GM23338 (cell line): ENCODE measurements at regions not wholly inside any gene's neighbourhood (a gene's known extent, or its start where the extent isn't known, plus 50 kb on each side); places are given as distances from the start of the nearest gene placed in this dataset.

ENCODE experiments used
- ATAC-seq: fragments of 200-7000 bp; cut with Tn5 transposase; 3 replicates; pipeline ENCODE4 v1.9.1; 2020
- DNase-seq: peaks from one replicate; pipeline ENCODE4 v3.0.0-alpha.2; 2015; ENCODE audit warnings: low spot score
- H2AFZ ChIP-seq: fragments of 200-600 bp; sonication (generic); 2 replicates; pipeline ENCODE4 v1.8.0; 2016; ENCODE audit warnings: antibody characterized with exemption, mild to moderate bottlenecking, moderate library complexity
- H3F3A ChIP-seq: fragments of 200-600 bp; sonication (generic); replicated peaks from 2 replicates; pipeline ENCODE4 v1.8.0; 2017; ENCODE audit warnings: antibody characterized with exemption, mixed run types, low read depth
- H3K27ac ChIP-seq: fragments of 200-600 bp; sonication (generic); 2 replicates; pipeline ENCODE4 v1.6.1; 2016; ENCODE audit warnings: low read depth
- H3K27me3 ChIP-seq: fragments of 200-600 bp; sonication (generic); 2 replicates; pipeline ENCODE4 v1.8.0; 2016; ENCODE audit warnings: mild to moderate bottlenecking, mixed run types, moderate library complexity; ENCODE audit not compliant: insufficient read depth
- H3K36me3 ChIP-seq: fragments of 200-600 bp; sonication (generic); 2 replicates; pipeline ENCODE4 v1.8.0; 2016; ENCODE audit warnings: mild to moderate bottlenecking; ENCODE audit not compliant: insufficient read depth
- H3K4me1 ChIP-seq: fragments of 200-600 bp; sonication (generic); 2 replicates; pipeline ENCODE4 v1.8.0; 2016; ENCODE audit warnings: mild to moderate bottlenecking, moderate library complexity; ENCODE audit not compliant: insufficient read depth
- H3K4me2 ChIP-seq: fragments of 200-600 bp; sonication (generic); 2 replicates; pipeline ENCODE4 v1.7.1; 2017; ENCODE audit warnings: mixed run types
- H3K4me3 ChIP-seq: fragments of 200-600 bp; sonication (generic); 2 replicates; pipeline ENCODE4 v1.6.1; 2016; ENCODE audit warnings: mixed run types
- H3K79me2 ChIP-seq: fragments of 200-600 bp; sonication (generic); replicated peaks from 2 replicates; pipeline ENCODE4 v1.8.0; 2017; ENCODE audit warnings: mild to moderate bottlenecking; ENCODE audit not compliant: insufficient read depth
- H3K9me2 ChIP-seq: fragments of 200-600 bp; sonication (generic); 2 replicates; pipeline ENCODE4 v1.8.0; 2017; ENCODE audit not compliant: insufficient read depth
- H4K20me1 ChIP-seq: fragments of 200-600 bp; sonication (generic); replicated peaks from 2 replicates; pipeline ENCODE4 v1.8.0; 2017; ENCODE audit warnings: mild to moderate bottlenecking; ENCODE audit not compliant: insufficient read depth
- H3K27ac Mint-ChIP-seq: 2 replicates; pipeline ENCODE4 v1.8.0; 2020; ENCODE audit warnings: inconsistent platforms, mild to moderate bottlenecking, moderate library complexity, mixed read lengths
- H3K27me3 Mint-ChIP-seq: 3 replicates; pipeline ENCODE4 v1.8.0; 2022; ENCODE audit warnings: low read depth, mild to moderate bottlenecking, moderate library complexity, mixed read lengths, inconsistent platforms; ENCODE audit not compliant: insufficient read depth, poor library complexity
- H3K36me3 Mint-ChIP-seq: 3 replicates; pipeline ENCODE4 v1.8.0; 2021; ENCODE audit warnings: low read depth, mild to moderate bottlenecking, inconsistent platforms, moderate library complexity, mixed read lengths
- H3K4me1 Mint-ChIP-seq: 3 replicates; pipeline ENCODE4 v1.8.0; 2020; ENCODE audit warnings: mild to moderate bottlenecking, inconsistent platforms, mixed read lengths
- H3K4me3 Mint-ChIP-seq: 3 replicates; pipeline ENCODE4 v1.8.0; 2021; ENCODE audit warnings: moderate library complexity, mild to moderate bottlenecking, inconsistent platforms, mixed read lengths
- H3K9me3 Mint-ChIP-seq: 3 replicates; pipeline ENCODE4 v1.8.0; 2020; ENCODE audit warnings: moderate library complexity, mild to moderate bottlenecking, inconsistent platforms, mixed read lengths
- CREB1 ChIP-seq: fragments of 250-450 bp; sonication (Bioruptor Pico); IDR thresholded peaks from 2 replicates; pipeline ENCODE4 v1.5.0; 2020; ENCODE audit warnings: low read depth, mild to moderate bottlenecking, moderate library complexity
- ETS1 ChIP-seq: IDR thresholded peaks from 2 replicates; pipeline ENCODE4 v1.6.1; 2016; ENCODE audit warnings: antibody characterized with exemption
- EZH2phosphoT487 ChIP-seq: fragments of 200-600 bp; sonication (generic); IDR thresholded peaks from one replicate; pipeline ENCODE4 v1.8.1; 2018; ENCODE audit warnings: antibody characterized with exemption; ENCODE audit not compliant: unreplicated experiment
- JUNB ChIP-seq: IDR thresholded peaks from one replicate; pipeline ENCODE4 v1.6.1; 2016; ENCODE audit warnings: antibody characterized with exemption; ENCODE audit not compliant: unreplicated experiment
- NANOG ChIP-seq: IDR thresholded peaks from 2 replicates; pipeline ENCODE4 v1.6.1; 2016; ENCODE audit warnings: antibody characterized with exemption, borderline replicate concordance
- POLR2AphosphoS5 ChIP-seq: IDR thresholded peaks from 2 replicates; pipeline ENCODE4 v1.6.1; 2016; ENCODE audit warnings: antibody characterized with exemption, low read depth
- REST ChIP-seq: IDR thresholded peaks from one replicate; pipeline ENCODE4 v1.6.1; 2018; ENCODE audit warnings: antibody characterized with exemption; ENCODE audit not compliant: unreplicated experiment
- STAT1 ChIP-seq: IDR thresholded peaks from one replicate; pipeline ENCODE4 v1.6.1; 2016; ENCODE audit warnings: antibody characterized with exemption; ENCODE audit not compliant: unreplicated experiment
- ZNF331 ChIP-seq: fragments of 250-450 bp; sonication (Bioruptor Pico); IDR thresholded peaks from 2 replicates; pipeline ENCODE4 v1.5.0; 2020; ENCODE audit warnings: low read depth, mild to moderate bottlenecking, moderate library complexity

GRCh38 chr4:38491854-38492478, 172.0 kb upstream of the KLF3 start:
- H3K4me3 Mint-ChIP-seq: no peak overlapping the region
- H3K4me1 ChIP-seq: peaks cover 23% of the 10 kb centered on the region
- no peak overlapping the region for H3K4me2 ChIP-seq
- H3K9me2 ChIP-seq: no peaks in the 10 kb centered on the region
- H3K4me3 ChIP-seq: no peak overlapping the region
- H3K4me1 Mint-ChIP-seq: peaks cover 43% of the 10 kb centered on the region
- H3K27ac Mint-ChIP-seq: no peak overlapping the region; the same call in 1 of the 2 replicates
- no peaks in the 10 kb centered on the region for H3K27me3 Mint-ChIP-seq
- no peak for DNase-seq
- no peak overlapping the region for H2AFZ ChIP-seq
- no peaks in the 10 kb centered on the region for H3K79me2 ChIP-seq
- no peaks in the 10 kb centered on the region for H3K36me3 Mint-ChIP-seq
- no peak for ATAC-seq
- no peaks in the 10 kb centered on the region for H4K20me1 ChIP-seq
- H3K36me3 ChIP-seq: no peaks in the 10 kb centered on the region
- no peak overlapping the region for H3K27ac ChIP-seq
- H3K27me3 ChIP-seq: no peaks in the 10 kb centered on the region
- no peaks in the 10 kb centered on the region; the same call in 2 of the 3 replicates for H3K9me3 Mint-ChIP-seq
- H3F3A ChIP-seq: no peaks in the 10 kb centered on the region
- TF ChIP-seq JUNB (no peak), STAT1 (no peak), EZH2phosphoT487 (no peak), NANOG (no peak), ZNF331 (CRISPR knock-in tag) (no peak), POLR2AphosphoS5 (no peak), ETS1 (no peak), CREB1 (no peak)

GRCh38 chr4:38493066-38493465, 170.9 kb upstream of the KLF3 start:
- H3K4me1 Mint-ChIP-seq: peaks cover 43% of the 10 kb centered on the region
- H3K9me2 ChIP-seq: no peaks in the 10 kb centered on the region

GRCh38 chr4:38495446-38495845, 168.6 kb upstream of the KLF3 start:
- Histone ChIP-seq H3K36me3 (no peaks in the 10 kb centered on the region), H3F3A (no peaks in the 10 kb centered on the region), H2AFZ (peak overlapping the region; percentile 40; the same call in 1 of the 2 replicates), H3K9me2 (peaks cover 9% of the 10 kb centered on the region; the same call in 1 of the 2 replicates), H3K4me3 (no peak overlapping the region), H3K4me2 (no peak overlapping the region), H3K79me2 (no peaks in the 10 kb centered on the region), H4K20me1 (no peaks in the 10 kb centered on the region), H3K4me1 (peaks cover 4% of the 10 kb centered on the region; the same call in 1 of the 2 replicates), H3K27me3 (no peaks in the 10 kb centered on the region), H3K27ac (no peak overlapping the region)
- Mint-ChIP-seq H3K9me3 (no peaks in the 10 kb centered on the region), H3K4me1 (peaks cover 24% of the 10 kb centered on the region; the same call in 2 of the 3 replicates), H3K27me3 (no peaks in the 10 kb centered on the region), H3K27ac (no peak overlapping the region), H3K36me3 (no peaks in the 10 kb centered on the region), H3K4me3 (no peak overlapping the region)
- DNase-seq (peak; percentile 78), ATAC-seq (peak; percentile 91)
- TF ChIP-seq JUNB (no peak), ETS1 (no peak), STAT1 (no peak), REST (no peak), POLR2AphosphoS5 (no peak)

More at GRCh38 chr4:38493066-38493465, 170.9 kb upstream of the KLF3 start:
- H3K9me3 Mint-ChIP-seq: no peaks in the 10 kb centered on the region; the same call in 2 of the 3 replicates
- H3K4me2 ChIP-seq: no peak overlapping the region
- H3K4me3 ChIP-seq: no peak overlapping the region
- H3K4me3 Mint-ChIP-seq: no peak overlapping the region
- TF ChIP-seq NANOG: no peak
- no peak for TF ChIP-seq ZNF331 (CRISPR knock-in tag)
- no peak overlapping the region for H3K27ac ChIP-seq
- H3K27me3 ChIP-seq: no peaks in the 10 kb centered on the region
- H3K36me3 Mint-ChIP-seq: no peaks in the 10 kb centered on the region
- H3F3A ChIP-seq: no peaks in the 10 kb centered on the region
- no peaks in the 10 kb centered on the region for H3K27me3 Mint-ChIP-seq
- no peak overlapping the region for H2AFZ ChIP-seq
- DNase-seq (no peak), ATAC-seq (no peak)
- no peak overlapping the region for H3K27ac Mint-ChIP-seq
- H4K20me1 ChIP-seq: no peaks in the 10 kb centered on the region
- H3K36me3 ChIP-seq: no peaks in the 10 kb centered on the region
- no peaks in the 10 kb centered on the region for H3K79me2 ChIP-seq
- peaks cover 23% of the 10 kb centered on the region for H3K4me1 ChIP-seq
